Stimulated activated CD8-positive, alpha-beta memory T cell treated with anti-CD3 and anti-CD28 coated beads, Interleukin-4, amount 100 ng/mL, for 1 hour (primary cell): ENCODE measurements at regions not wholly inside any gene's neighbourhood (a gene's known extent, or its start where the extent isn't known, plus 50 kb on each side); places are given as distances from the start of the nearest gene placed in this dataset.
"Not testable (repeated sequence)": the region's sequence is repeated elsewhere in the genome, so short reads cannot be mapped to it uniquely, and the experiment has no call there.

Experiments used
- DNase-seq, 2 donors: peaks; one replicate each; pipeline ENCODE4 v3.0.0-alpha.2; 2020; ENCODE audit warnings: low read depth in 2 of 2, low spot score in 1 of 2

GRCh38 chr22:27045103-27045947, 387.9 kb downstream of the MIAT start:
- DNase-seq, result no peak

- no peak for DNase-seq
Measured at GRCh38 chr22:27046086-27046485, 388.7 kb downstream of the MIAT start.

GRCh38 chr22:27046603-27047002, 389.2 kb downstream of the MIAT start:
- DNase-seq, result no peak

GRCh38 chr22:27050771-27051170, 393.4 kb downstream of the MIAT start:
- no peak for DNase-seq

GRCh38 chr22:27051407-27051806, 394.0 kb downstream of the MIAT start:
- no peak for DNase-seq

- no peak for DNase-seq
Measured at GRCh38 chr22:27057717-27058116, 400.3 kb downstream of the MIAT start.

- no peak for DNase-seq
Measured at GRCh38 chr22:27060190-27060589, 402.8 kb downstream of the MIAT start.

- no peak for DNase-seq
Measured at GRCh38 chr22:27062910-27063309, 405.5 kb downstream of the MIAT start.

GRCh38 chr22:27063406-27063805, 406.0 kb downstream of the MIAT start:
- DNase-seq, result no peak

- no peak for DNase-seq
Measured at GRCh38 chr22:27063841-27064240, 406.5 kb downstream of the MIAT start.

GRCh38 chr22:27064386-27064785, 407.0 kb downstream of the MIAT start:
- no peak for DNase-seq

- no peak for DNase-seq
Measured at GRCh38 chr22:27065279-27065678, 407.9 kb downstream of the MIAT start.

- no peak for DNase-seq
Measured at GRCh38 chr22:27066856-27067255, 409.5 kb downstream of the MIAT start.

- no peak for DNase-seq
Measured at GRCh38 chr22:27068121-27068520, 410.7 kb downstream of the MIAT start.

GRCh38 chr22:27070594-27070993, 413.2 kb downstream of the MIAT start:
- DNase-seq, result no peak

- no peak for DNase-seq
Measured at GRCh38 chr22:27073601-27074425, 416.4 kb downstream of the MIAT start.

GRCh38 chr22:27075028-27075678, 417.8 kb downstream of the MIAT start:
- DNase-seq, result no peak

- no peak for DNase-seq
Measured at GRCh38 chr22:27075891-27076290, 418.5 kb downstream of the MIAT start.

GRCh38 chr22:27078064-27078463, 420.7 kb downstream of the MIAT start:
- DNase-seq, result not testable (repeated sequence)

GRCh38 chr22:27080036-27080578, 422.7 kb downstream of the MIAT start:
- no peak for DNase-seq

- no peak for DNase-seq
Measured at GRCh38 chr22:27080863-27081262, 423.5 kb downstream of the MIAT start.
